Panc1 (cell line): ENCODE measurements at regions not wholly inside any gene's neighbourhood (a gene's known extent, or its start where the extent isn't known, plus 50 kb on each side); places are given as distances from the start of the nearest gene placed in this dataset.

Experiments used
- ATAC-seq: fragments of 200-7000 bp; cut with Tn5 transposase; 2 replicates; pipeline ENCODE4 v1.9.1; 2020; ENCODE audit warnings: mild to moderate bottlenecking, moderate library complexity
- BruUV-seq: library from RNA; stranded (reverse); fragments of 400-500 nt; replicated peaks from 2 replicates; lab custom pipeline; 2021; lab: Mats Ljungman, UMichigan
- CTCF ChIA-PET: fragments of 300-600 bp; sonication (Branson Sonifier 250); formaldehyde crosslinking; loops from one replicate; lab custom pipeline; 2022; ENCODE audit warnings: antibody characterized with exemption; lab: Charles Lee
- POLR2A ChIA-PET: fragments of 300-600 bp; sonication (Branson Sonifier 250); formaldehyde crosslinking; loops from one replicate; lab custom pipeline; 2022; ENCODE audit warnings: antibody characterized with exemption; lab: Charles Lee
- DNase-seq: peaks from one replicate; pipeline ENCODE4 v3.0.0-alpha.2; 2010; ENCODE audit warnings: low read depth, low spot score
- H3K27ac ChIP-seq: 2 replicates; pipeline ENCODE4 v1.5.1; 2011; ENCODE audit warnings: mild to moderate bottlenecking, low read length, inconsistent platforms
- H3K27me3 ChIP-seq: fragments of 200-500 bp; sonication (Bioruptor generic); 2 replicates; pipeline ENCODE4 v1.6.0; 2014; ENCODE audit warnings: low read length, inconsistent platforms; ENCODE audit not compliant: control insufficient read depth, insufficient read depth
- H3K36me3 ChIP-seq: fragments of 200-500 bp; sonication (Bioruptor generic); 2 replicates; pipeline ENCODE4 v1.5.1; 2014; ENCODE audit warnings: inconsistent platforms, mild to moderate bottlenecking, low read length, moderate library complexity; ENCODE audit not compliant: control insufficient read depth, insufficient read depth
- H3K4me1 ChIP-seq: 2 replicates; pipeline ENCODE4 v1.5.1; 2011; ENCODE audit warnings: inconsistent platforms, mild to moderate bottlenecking, low read length, moderate library complexity; ENCODE audit not compliant: control insufficient read depth, insufficient read depth
- H3K4me3 ChIP-seq, 2 experiments: 2 replicates each; pipeline ENCODE4 v1.5.1; 2011 to 2012; ENCODE audit warnings: low read depth in 2 of 2, low read length in 2 of 2, mild to moderate bottlenecking in 2 of 2, inconsistent platforms in 1 of 2, moderate library complexity in 1 of 2
- H3K9me3 ChIP-seq: fragments of 200-500 bp; sonication (Bioruptor generic); 2 replicates; pipeline ENCODE4 v1.5.1; 2014; ENCODE audit warnings: low read depth, mild to moderate bottlenecking, inconsistent platforms, low read length, moderate library complexity; ENCODE audit not compliant: control insufficient read depth, insufficient read depth
- CTCF ChIP-seq: fragments of 450-650 bp; IDR thresholded peaks from 2 replicates; pipeline ENCODE4 v1.5.1; 2017; ENCODE audit warnings: mild to moderate bottlenecking
- POLR2AphosphoS5 ChIP-seq: IDR thresholded peaks from 2 replicates; pipeline ENCODE4 v1.6.1; 2012; ENCODE audit warnings: mild to moderate bottlenecking, low read depth, low read length, moderate library complexity
- REST ChIP-seq, 2 experiments: IDR thresholded peaks; 2 replicates each; pipeline ENCODE4 v1.6.1; 2011 to 2012; ENCODE audit warnings: low read depth in 2 of 2, control low read depth in 1 of 2, low read length in 1 of 2, mild to moderate bottlenecking in 1 of 2, moderate library complexity in 1 of 2; ENCODE audit not compliant: insufficient read depth in 1 of 2
- SIN3A ChIP-seq: IDR thresholded peaks from 2 replicates; pipeline ENCODE4 v1.6.1; 2012; ENCODE audit warnings: low read depth, mild to moderate bottlenecking, low read length, moderate library complexity, borderline replicate concordance; ENCODE audit not compliant: insufficient read depth
- TCF7L2 ChIP-seq: IDR thresholded peaks from 2 replicates; pipeline ENCODE4 v1.6.1; 2011; ENCODE audit warnings: mild to moderate bottlenecking, low read depth, low read length, inconsistent platforms
- in situ Hi-C: cut with HindIII; loops from 2 replicates; pipeline ENCODE4 v1.10.0; 2016; ENCODE audit warnings: low sequenced_read_pairs, low pct_unique_long_range_greater_than_20kb
- intact Hi-C: fragments of 100-400 bp; cut with micrococcal nuclease; formaldehyde crosslinking; loops from one replicate; pipeline ENCODE4 v1.10.0; 2022; ENCODE audit not compliant: unreplicated experiment

GRCh38 chr1:38328278-38329035 is 281.9 kb upstream of the POU3F1 start:
- H3K27me3 ChIP-seq: peaks cover 5% of the 10 kb centered on the region

GRCh38 chr1:38327559-38327973 is 281.0 kb upstream of the POU3F1 start:
- no peak for DNase-seq
- no peaks in the 10 kb centered on the region for H3K9me3 ChIP-seq
- H3K4me3 ChIP-seq: no peak overlapping the region
- no peak overlapping the region for H3K27ac ChIP-seq
- in situ Hi-C loops (no loop called here), intact Hi-C loops (no loop called here)
- CTCF ChIA-PET: interaction anchor here (0.6 kb wide), 1 partner anchor 452 kb away, joined by 7 read pairs; no protein-coding TSS in a partner anchor
- BruUV-seq: no TSS peak
- no peak for TF ChIP-seq SIN3A
- TF ChIP-seq REST (IDR thresholded peaks at IDR 0.05; ENCODE audit: insufficient read depth in 1 of 2, low read depth in 2 of 2, low read length in 1 of 2): no peak
- no peak for TF ChIP-seq CTCF
- no peak for TF ChIP-seq POLR2AphosphoS5
- no peak for TF ChIP-seq TCF7L2
- ATAC-seq: no peak
- peaks cover 7% of the 10 kb centered on the region for H3K27me3 ChIP-seq
- POLR2A ChIA-PET: no interaction called here
- no peaks in the 10 kb centered on the region for H3K36me3 ChIP-seq
- H3K4me1 ChIP-seq: no peaks in the 10 kb centered on the region

More at GRCh38 chr1:38328278-38329035, 281.9 kb upstream of the POU3F1 start:
- no peak for ATAC-seq
- ChIA-PET POLR2A (no interaction called here), CTCF (no interaction called here)
- BruUV-seq: no TSS peak
- in situ Hi-C loops: no loop called here
- Histone ChIP-seq H3K9me3 (no peaks in the 10 kb centered on the region), H3K36me3 (no peaks in the 10 kb centered on the region), H3K27ac (no peak overlapping the region), H3K4me1 (no peaks in the 10 kb centered on the region), H3K4me3 (no peak overlapping the region)
- intact Hi-C loops: no loop called here
- DNase-seq: no peak
- TF ChIP-seq POLR2AphosphoS5 (no peak), TCF7L2 (no peak), SIN3A (no peak), CTCF (no peak), REST (IDR thresholded peaks at IDR 0.05; ENCODE audit: insufficient read depth in 1 of 2, low read depth in 2 of 2, low read length in 1 of 2) (no peak)
